Neural progenitor cell (in vitro differentiated cells): ENCODE measurements at regions not wholly inside any gene's neighbourhood (a gene's known extent, or its start where the extent isn't known, plus 50 kb on each side); places are given as distances from the start of the nearest gene placed in this dataset.

ENCODE experiments used
- DNase-seq: peaks from one replicate; pipeline ENCODE4 v3.0.0-alpha.2; 2016; ENCODE audit warnings: low spot score
- H2AFZ ChIP-seq: fragments of 200-600 bp; sonication (generic); replicated peaks from 2 replicates; pipeline ENCODE4 v1.6.1; 2016; ENCODE audit warnings: antibody characterized with exemption
- H3F3A ChIP-seq: fragments of 200-600 bp; sonication (generic); 2 replicates; pipeline ENCODE4 v1.6.1; 2016; ENCODE audit warnings: antibody characterized with exemption, low read depth
- H3K27ac ChIP-seq: fragments of 200-600 bp; sonication (generic); 2 replicates; pipeline ENCODE4 v1.5.1; 2016; ENCODE audit warnings: mild to moderate bottlenecking
- H3K27me3 ChIP-seq: fragments of 200-600 bp; sonication (generic); 2 replicates; pipeline ENCODE4 v1.6.1; 2016; ENCODE audit warnings: mild to moderate bottlenecking, moderate library complexity
- H3K36me3 ChIP-seq: fragments of 200-600 bp; sonication (generic); 2 replicates; pipeline ENCODE4 v1.5.1; 2016
- H3K4me1 ChIP-seq: fragments of 200-600 bp; sonication (generic); 2 replicates; pipeline ENCODE4 v1.6.1; 2016; ENCODE audit warnings: mixed run types
- H3K4me2 ChIP-seq: fragments of 200-600 bp; sonication (generic); 2 replicates; pipeline ENCODE4 v1.6.1; 2016
- H3K4me3 ChIP-seq: fragments of 200-600 bp; sonication (generic); 2 replicates; pipeline ENCODE4 v1.5.1; 2016
- H3K79me2 ChIP-seq: fragments of 200-600 bp; sonication (generic); 2 replicates; pipeline ENCODE4 v1.6.1; 2016; ENCODE audit warnings: low read depth
- H3K9ac ChIP-seq: fragments of 200-600 bp; sonication (generic); 2 replicates; pipeline ENCODE4 v1.6.1; 2016
- H3K9me3 ChIP-seq: fragments of 200-600 bp; sonication (generic); 2 replicates; pipeline ENCODE4 v1.5.1; 2016; ENCODE audit warnings: low read depth
- H4K20me1 ChIP-seq: fragments of 200-600 bp; sonication (generic); 2 replicates; pipeline ENCODE4 v1.6.1; 2016; ENCODE audit warnings: low read depth
- H3K27ac Mint-ChIP-seq: 3 replicates; pipeline ENCODE4 v1.8.0; 2021; ENCODE audit warnings: mixed read lengths
- H3K27me3 Mint-ChIP-seq: 2 replicates; pipeline ENCODE4 v1.8.0; 2022; ENCODE audit warnings: low read depth, mild to moderate bottlenecking, inconsistent platforms, moderate library complexity, mixed read lengths; ENCODE audit not compliant: insufficient read depth
- H3K36me3 Mint-ChIP-seq: 3 replicates; pipeline ENCODE4 v1.8.0; 2021; ENCODE audit warnings: mixed read lengths
- H3K4me1 Mint-ChIP-seq: 3 replicates; pipeline ENCODE4 v1.8.0; 2021; ENCODE audit warnings: mixed read lengths
- H3K4me3 Mint-ChIP-seq: 3 replicates; pipeline ENCODE4 v1.8.0; 2021; ENCODE audit warnings: mild to moderate bottlenecking, moderate library complexity, mixed read lengths
- H3K9me3 Mint-ChIP-seq: 3 replicates; pipeline ENCODE4 v1.8.0; 2020; ENCODE audit warnings: mixed read lengths
- CTCF ChIP-seq: fragments of 200-600 bp; sonication (generic); IDR thresholded peaks from 2 replicates; pipeline ENCODE4 v1.5.1; 2017; ENCODE audit warnings: antibody characterized with exemption, mild to moderate bottlenecking
- EZH2 ChIP-seq: fragments of 200-600 bp; sonication (generic); IDR thresholded peaks from 2 replicates; pipeline ENCODE4 v1.6.1; 2017; ENCODE audit warnings: antibody characterized with exemption, mild to moderate bottlenecking, moderate library complexity
- EZH2phosphoT487 ChIP-seq: fragments of 200-600 bp; sonication (generic); IDR thresholded peaks from 2 replicates; pipeline ENCODE4 v1.6.1; 2017; ENCODE audit warnings: antibody characterized with exemption

DNA sequence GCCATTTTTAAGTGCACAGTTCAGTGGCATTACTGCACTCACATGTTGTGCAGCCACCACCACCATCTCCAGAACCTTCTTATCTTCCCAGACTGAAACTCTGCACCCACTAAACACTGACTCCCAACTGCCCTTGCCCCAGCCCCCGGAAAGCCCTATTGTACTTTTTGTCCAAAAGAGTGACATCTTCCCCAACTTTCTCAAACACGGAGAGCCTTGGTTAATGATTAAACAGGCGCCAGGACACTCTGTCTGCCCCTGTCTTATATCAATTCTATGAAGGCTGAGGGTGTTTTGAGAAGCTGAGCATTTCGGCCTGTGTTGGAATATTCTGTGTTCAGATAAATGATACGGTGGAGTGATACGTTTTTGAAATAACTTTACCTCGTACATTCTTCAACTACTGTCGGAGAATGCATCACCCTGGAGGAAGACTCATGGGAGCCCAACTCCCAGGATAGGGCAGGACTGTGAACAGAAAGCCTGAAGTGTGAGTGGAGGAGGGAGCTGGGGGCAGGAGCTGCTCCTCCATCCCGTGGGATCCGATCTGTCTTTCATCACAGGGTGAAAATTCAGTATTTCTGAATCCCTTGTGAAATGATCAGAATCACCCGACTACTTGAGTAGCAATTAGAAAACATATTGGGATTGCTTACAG lies 68.7 kb upstream of the FOXC1 start:
- Mint-ChIP-seq H3K9me3 (peaks cover 4% of the 10 kb centered on the region), H3K27me3 (peaks cover 11% of the 10 kb centered on the region)

DNA sequence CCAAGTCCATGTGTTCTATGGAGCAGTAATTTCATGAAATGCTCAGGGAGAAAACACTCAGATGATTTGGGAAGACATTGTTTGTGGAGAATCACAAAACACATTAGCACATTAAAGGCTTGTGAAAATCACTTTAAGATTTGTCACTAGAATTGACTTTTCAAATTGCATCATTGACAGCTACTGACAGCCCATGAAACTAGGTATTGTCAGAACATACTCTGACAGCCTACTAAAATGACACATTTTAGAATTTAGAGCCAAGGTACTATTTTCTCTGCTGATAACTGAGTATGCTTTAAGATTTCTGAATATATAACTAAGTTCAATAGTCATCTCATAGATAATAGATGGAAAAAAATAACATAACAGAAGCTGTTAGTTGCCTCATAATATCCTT lies 67.4 kb upstream of the FOXC1 start:
- Mint-ChIP-seq H3K4me3 (no peak overlapping the region), H3K36me3 (no peaks in the 10 kb centered on the region), H3K9me3 (peaks cover 4% of the 10 kb centered on the region), H3K27ac (no peak overlapping the region), H3K27me3 (peaks cover 11% of the 10 kb centered on the region), H3K4me1 (no peaks in the 10 kb centered on the region)
- H3K27me3 ChIP-seq = no peaks in the 10 kb centered on the region
- H3K9ac ChIP-seq = no peak overlapping the region
- TF ChIP-seq CTCF (no peak), EZH2 (no peak), EZH2phosphoT487 (no peak)
- DNase-seq = no peak
- no peak overlapping the region for H3K27ac ChIP-seq
- no peaks in the 10 kb centered on the region for H4K20me1 ChIP-seq
- H3K4me1 ChIP-seq = no peaks in the 10 kb centered on the region
- H3F3A ChIP-seq = no peaks in the 10 kb centered on the region
- no peak overlapping the region for H2AFZ ChIP-seq
- no peaks in the 10 kb centered on the region for H3K79me2 ChIP-seq
- no peaks in the 10 kb centered on the region for H3K36me3 ChIP-seq
- no peaks in the 10 kb centered on the region for H3K9me3 ChIP-seq
- H3K4me3 ChIP-seq = no peak overlapping the region
- H3K4me2 ChIP-seq = no peak overlapping the region

More for the DNA sequence above, 68.7 kb upstream of the FOXC1 start:
- H3K9me3 ChIP-seq = no peaks in the 10 kb centered on the region
- DNase-seq = no peak
- no peak overlapping the region for H3K27ac ChIP-seq
- Mint-ChIP-seq H3K27ac (no peak overlapping the region), H3K4me3 (no peak overlapping the region), H3K36me3 (no peaks in the 10 kb centered on the region), H3K4me1 (no peaks in the 10 kb centered on the region)
- no peaks in the 10 kb centered on the region for H3K27me3 ChIP-seq
- TF ChIP-seq CTCF (no peak), EZH2phosphoT487 (no peak), EZH2 (no peak)
- no peak overlapping the region for H2AFZ ChIP-seq
- H3K4me3 ChIP-seq = no peak overlapping the region
- no peaks in the 10 kb centered on the region for H3K79me2 ChIP-seq
- H4K20me1 ChIP-seq = no peaks in the 10 kb centered on the region
- H3K4me1 ChIP-seq = no peaks in the 10 kb centered on the region
- no peaks in the 10 kb centered on the region for H3K36me3 ChIP-seq
- H3K4me2 ChIP-seq = no peak overlapping the region
- H3K9ac ChIP-seq = no peak overlapping the region
- no peaks in the 10 kb centered on the region for H3F3A ChIP-seq

GRCh38 chr6:1542764-1543163 lies 67.0 kb upstream of the FOXC1 start:
- Histone ChIP-seq H3K4me3 (no peak overlapping the region), H3K79me2 (no peaks in the 10 kb centered on the region), H3K9me3 (no peaks in the 10 kb centered on the region), H3K27ac (no peak overlapping the region), H3F3A (no peaks in the 10 kb centered on the region), H3K9ac (no peak overlapping the region), H2AFZ (no peak overlapping the region), H3K4me2 (no peak overlapping the region), H3K27me3 (no peaks in the 10 kb centered on the region), H3K4me1 (no peaks in the 10 kb centered on the region), H3K36me3 (no peaks in the 10 kb centered on the region), H4K20me1 (no peaks in the 10 kb centered on the region)
- no peak for TF ChIP-seq CTCF
- Mint-ChIP-seq H3K27ac (no peak overlapping the region), H3K4me3 (no peak overlapping the region), H3K27me3 (peaks cover 11% of the 10 kb centered on the region), H3K36me3 (no peaks in the 10 kb centered on the region), H3K4me1 (no peaks in the 10 kb centered on the region), H3K9me3 (peaks cover 4% of the 10 kb centered on the region)
- DNase-seq = no peak
